Keratinocyte (primary cell): ENCODE measurements at regions not wholly inside any gene's neighbourhood (a gene's known extent, or its start where the extent isn't known, plus 50 kb on each side); places are given as distances from the start of the nearest gene placed in this dataset.

ENCODE experiments used
- DNase-seq: peaks from one replicate; pipeline ENCODE4 v3.0.0-alpha.2; 2011; ENCODE audit warnings: low read depth, missing footprints, low spot score
- FAIRE-seq: peaks from 2 replicates; lab custom pipeline; 2011; peaks lifted over from hg19 to GRCh38; lab: Jason Lieb, UNC
- H2AFZ ChIP-seq: 2 replicates; pipeline ENCODE4 v1.6.0; 2012; ENCODE audit warnings: low read length, control low read depth, inconsistent platforms; ENCODE audit not compliant: control insufficient read depth
- H3K27ac ChIP-seq: 2 replicates; pipeline ENCODE4 v1.5.1; 2011; ENCODE audit warnings: low read length; ENCODE audit not compliant: control insufficient read depth, insufficient read depth
- H3K27me3 ChIP-seq: 3 replicates; pipeline ENCODE4 v1.6.0; 2011; ENCODE audit warnings: low read length; ENCODE audit not compliant: control insufficient read depth, insufficient read depth; ENCODE audit errors: extremely low read depth
- H3K36me3 ChIP-seq, 2 experiments: 2 replicates in 1 of 2; 3 replicates in 1 of 2; pipeline ENCODE4 v1.5.1; 2011; ENCODE audit warnings: low read length in 2 of 2, mild to moderate bottlenecking in 1 of 2; ENCODE audit not compliant: control insufficient read depth in 2 of 2, insufficient read depth in 2 of 2; ENCODE audit errors: extremely low read depth in 1 of 2
- H3K4me1 ChIP-seq: 3 replicates; pipeline ENCODE4 v1.5.1; 2011; ENCODE audit warnings: low read length; ENCODE audit not compliant: control insufficient read depth, insufficient read depth; ENCODE audit errors: extremely low read depth
- H3K4me2 ChIP-seq: 3 replicates; pipeline ENCODE4 v1.6.0; 2011; ENCODE audit warnings: low read depth, low read length; ENCODE audit not compliant: control insufficient read depth, insufficient read depth; ENCODE audit errors: extremely low read depth
- H3K4me3 ChIP-seq, 3 experiments: fragments of 200-600 bp in 1 of 3; sonication (generic) in 1 of 3; 2 replicates in 2 of 3; 3 replicates in 1 of 3; pipeline ENCODE4 v1.5.1; 2011 to 2016; ENCODE audit warnings: low read length in 3 of 3, mild to moderate bottlenecking in 3 of 3, control low read depth in 2 of 3, inconsistent platforms in 1 of 3, low read depth in 1 of 3, mixed read lengths in 1 of 3, mixed run types in 1 of 3, moderate library complexity in 1 of 3; ENCODE audit not compliant: control insufficient read depth in 2 of 3, insufficient read depth in 2 of 3; ENCODE audit errors: extremely low read depth in 1 of 3
- H3K79me2 ChIP-seq: 2 replicates; pipeline ENCODE4 v1.6.0; 2012; ENCODE audit warnings: low read length; ENCODE audit not compliant: control insufficient read depth, insufficient read depth
- H3K9ac ChIP-seq: 3 replicates; pipeline ENCODE4 v1.6.0; 2011; ENCODE audit warnings: low read length; ENCODE audit not compliant: control insufficient read depth, insufficient read depth; ENCODE audit errors: extremely low read depth
- H3K9me1 ChIP-seq: 3 replicates; pipeline ENCODE4 v1.6.0; 2011; ENCODE audit warnings: low read length; ENCODE audit not compliant: control insufficient read depth, insufficient read depth; ENCODE audit errors: extremely low read depth
- H3K9me3 ChIP-seq: 2 replicates; pipeline ENCODE4 v1.5.1; 2012; ENCODE audit warnings: low read depth, low read length; ENCODE audit not compliant: control insufficient read depth
- H4K20me1 ChIP-seq: 3 replicates; pipeline ENCODE4 v1.6.0; 2011; ENCODE audit warnings: low read length; ENCODE audit not compliant: control insufficient read depth, insufficient read depth; ENCODE audit errors: extremely low read depth
- EZH2 ChIP-seq: IDR thresholded peaks from one replicate; pipeline ENCODE4 v1.6.1; 2012; ENCODE audit warnings: inconsistent platforms, mild to moderate bottlenecking, low read length, moderate library complexity
- dilution Hi-C: fragments of 300-500 bp; cut with MboI; formaldehyde crosslinking; loops from one replicate; pipeline ENCODE4 v1.7.0; 2020; ENCODE audit warnings: low sequenced_read_pairs; ENCODE audit not compliant: extremely low pct_ligation_motif_present
- TF ChIP-seq, protein P1 (sequence below), 3 experiments: IDR thresholded peaks in 1 of 3; conservative IDR thresholded peaks in 1 of 3; optimal IDR thresholded peaks in 1 of 3; 2 replicates in 2 of 3; 3 replicates in 1 of 3; pipeline versions ENCODE3 to v1.5.1; 2011; ENCODE audit warnings: low read length in 3 of 3, mild to moderate bottlenecking in 3 of 3, moderate library complexity in 2 of 3, control low read depth in 1 of 3, inconsistent platforms in 1 of 3; ENCODE audit not compliant: insufficient read depth in 2 of 3; ENCODE audit errors: extremely low read depth in 1 of 3

DNA sequence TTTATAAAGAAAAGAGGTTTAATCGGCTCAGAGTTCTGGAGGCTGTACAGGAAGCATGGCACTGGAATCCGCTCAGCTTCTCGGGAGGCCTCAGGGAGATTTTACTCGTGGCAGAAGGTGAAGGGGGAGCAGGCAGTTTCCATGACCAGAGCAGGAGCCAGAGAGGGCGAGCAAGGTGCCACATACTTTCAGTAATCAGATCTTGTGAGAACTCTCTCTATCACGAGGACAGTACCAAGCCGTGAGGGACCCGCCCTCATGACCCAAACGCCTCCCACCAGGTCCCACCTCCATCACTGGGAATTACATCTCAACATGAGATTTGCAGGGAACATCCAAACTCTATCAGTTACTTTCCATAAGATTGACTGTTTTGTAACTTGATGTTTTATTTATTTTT is 70.7 kb upstream of the SYN2 start:
- no peak overlapping the region for H3K4me2 ChIP-seq
- H3K36me3 ChIP-seq, result no peaks in the 10 kb centered on the region
- FAIRE-seq, result no peak
- H2AFZ ChIP-seq, result no peak overlapping the region
- no peaks in the 10 kb centered on the region for H4K20me1 ChIP-seq
- dilution Hi-C loops, result no loop called here
- H3K27me3 ChIP-seq, result no peaks in the 10 kb centered on the region
- no peaks in the 10 kb centered on the region for H3K9me1 ChIP-seq
- DNase-seq, result no peak
- H3K79me2 ChIP-seq, result no peaks in the 10 kb centered on the region
- H3K9ac ChIP-seq, result no peak overlapping the region
- H3K9me3 ChIP-seq, result no peaks in the 10 kb centered on the region
- H3K27ac ChIP-seq, result no peak overlapping the region
- no peak overlapping the region for H3K4me3 ChIP-seq
- H3K4me1 ChIP-seq, result no peaks in the 10 kb centered on the region
- TF ChIP-seq EZH2, result no peak
- TF ChIP-seq, protein P1, sequence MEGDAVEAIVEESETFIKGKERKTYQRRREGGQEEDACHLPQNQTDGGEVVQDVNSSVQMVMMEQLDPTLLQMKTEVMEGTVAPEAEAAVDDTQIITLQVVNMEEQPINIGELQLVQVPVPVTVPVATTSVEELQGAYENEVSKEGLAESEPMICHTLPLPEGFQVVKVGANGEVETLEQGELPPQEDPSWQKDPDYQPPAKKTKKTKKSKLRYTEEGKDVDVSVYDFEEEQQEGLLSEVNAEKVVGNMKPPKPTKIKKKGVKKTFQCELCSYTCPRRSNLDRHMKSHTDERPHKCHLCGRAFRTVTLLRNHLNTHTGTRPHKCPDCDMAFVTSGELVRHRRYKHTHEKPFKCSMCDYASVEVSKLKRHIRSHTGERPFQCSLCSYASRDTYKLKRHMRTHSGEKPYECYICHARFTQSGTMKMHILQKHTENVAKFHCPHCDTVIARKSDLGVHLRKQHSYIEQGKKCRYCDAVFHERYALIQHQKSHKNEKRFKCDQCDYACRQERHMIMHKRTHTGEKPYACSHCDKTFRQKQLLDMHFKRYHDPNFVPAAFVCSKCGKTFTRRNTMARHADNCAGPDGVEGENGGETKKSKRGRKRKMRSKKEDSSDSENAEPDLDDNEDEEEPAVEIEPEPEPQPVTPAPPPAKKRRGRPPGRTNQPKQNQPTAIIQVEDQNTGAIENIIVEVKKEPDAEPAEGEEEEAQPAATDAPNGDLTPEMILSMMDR (optimal IDR thresholded peaks at IDR 0.05 in 1 of 3, IDR thresholded peaks at IDR 0.05 in 1 of 3, conservative IDR thresholded peaks at IDR 0.05 in 1 of 3; ENCODE audit: extremely low read depth in 1 of 3, insufficient read depth in 2 of 3, low read length in 3 of 3), result no peak

DNA sequence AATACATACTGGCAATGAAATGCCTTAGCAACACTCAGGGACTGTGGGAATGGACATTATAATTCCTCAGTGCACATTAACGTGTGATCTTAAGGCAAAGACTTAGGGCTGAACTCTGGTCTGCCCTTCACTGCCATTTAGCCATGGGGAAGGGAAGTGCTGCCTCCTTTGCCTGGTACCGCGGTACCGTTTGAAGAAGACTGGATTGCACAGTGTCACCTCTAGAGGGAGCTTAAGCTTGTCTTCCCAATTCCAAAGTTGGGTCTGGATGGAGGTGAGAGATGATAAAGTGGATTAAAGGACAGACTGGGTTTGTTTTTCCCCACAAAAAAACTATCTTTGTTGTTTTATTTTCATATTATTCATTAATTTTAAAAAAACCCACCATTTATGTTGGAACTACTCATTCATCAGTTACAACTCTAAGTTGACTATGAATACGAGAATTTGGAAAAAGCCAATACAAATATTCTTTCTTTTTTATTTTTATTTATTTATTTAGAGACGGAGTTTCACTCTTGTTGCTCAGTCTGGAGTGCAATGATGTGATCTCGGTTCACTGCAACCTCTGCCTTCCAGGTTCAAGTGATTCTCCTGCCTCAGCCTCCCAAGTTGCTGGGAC is 60.0 kb upstream of the SYN2 start:
- H3K9me3 ChIP-seq, result no peaks in the 10 kb centered on the region
- H3K27ac ChIP-seq, result no peak overlapping the region
- H3K4me2 ChIP-seq, result no peak overlapping the region
- H3K4me3 ChIP-seq, result no peak overlapping the region
- TF ChIP-seq, protein P1 (optimal IDR thresholded peaks at IDR 0.05 in 1 of 3, IDR thresholded peaks at IDR 0.05 in 1 of 3, conservative IDR thresholded peaks at IDR 0.05 in 1 of 3; ENCODE audit: extremely low read depth in 1 of 3, insufficient read depth in 2 of 3, low read length in 3 of 3), result peak; percentile 75 to 83 (median 76)
- TF ChIP-seq EZH2, result no peak
- peak; percentile 65 for FAIRE-seq
- H3K79me2 ChIP-seq, result no peaks in the 10 kb centered on the region
- H3K27me3 ChIP-seq, result no peaks in the 10 kb centered on the region
- dilution Hi-C loops, result no loop called here
- peak; percentile 4 for DNase-seq
- H2AFZ ChIP-seq, result no peak overlapping the region
- H3K36me3 ChIP-seq, result no peaks in the 10 kb centered on the region
- no peaks in the 10 kb centered on the region for H3K4me1 ChIP-seq
- no peaks in the 10 kb centered on the region for H4K20me1 ChIP-seq
- no peak overlapping the region for H3K9ac ChIP-seq
- H3K9me1 ChIP-seq, result no peaks in the 10 kb centered on the region
